ENCODE measurements at regions not wholly inside any gene's neighbourhood (a gene's known extent, or its start where the extent isn't known, plus 50 kb on each side); places are given as distances from the start of the nearest gene placed in this dataset.

DNA sequence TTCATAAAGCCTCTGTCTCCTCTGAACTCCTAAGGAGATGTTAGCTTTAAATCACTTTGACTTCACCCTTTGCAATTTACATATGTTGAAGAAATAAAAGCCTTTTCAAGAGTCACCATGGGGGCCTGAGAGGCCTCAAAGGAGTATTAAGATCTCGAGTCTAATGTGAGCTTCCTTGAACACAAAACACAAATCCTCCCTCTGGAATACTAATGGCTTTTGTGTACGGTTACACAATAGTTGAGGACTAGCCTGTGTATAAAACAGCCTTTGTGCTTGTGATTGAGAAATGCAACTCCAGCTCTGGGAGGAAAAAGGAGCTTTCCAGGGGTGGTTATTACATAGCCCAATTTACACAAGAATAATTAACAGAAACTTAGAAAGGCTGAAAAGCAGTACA is 1140.2 kb downstream of the CDH11 start:
- Mint-ChIP-seq H3K4me3 (no peak overlapping the region), H3K4me1 (ENCODE audit: low read depth) (no peaks in the 10 kb centered on the region), H3K9me3 (peaks cover 27% of the 10 kb centered on the region), H3K36me3 (ENCODE audit: low read depth) (no peaks in the 10 kb centered on the region), H3K27me3 (ENCODE audit: low read depth) (no peaks in the 10 kb centered on the region), H3K27ac (no peak overlapping the region)
- CTCF ChIA-PET = no interaction called here
- intact Hi-C loops (cut with micrococcal nuclease) = no loop called here
- no peak for DNase-seq

- intact Hi-C loops (cut with micrococcal nuclease) = no loop called here
- no peak overlapping the region for H3K4me3 Mint-ChIP-seq
- no peaks in the 10 kb centered on the region for H3K36me3 Mint-ChIP-seq (ENCODE audit: low read depth)
- H3K4me1 Mint-ChIP-seq (ENCODE audit: low read depth) = no peaks in the 10 kb centered on the region
- H3K27ac Mint-ChIP-seq = no peak overlapping the region
- H3K27me3 Mint-ChIP-seq (ENCODE audit: low read depth) = no peaks in the 10 kb centered on the region
- CTCF ChIA-PET = no interaction called here
- no peak for DNase-seq
- peaks cover 23% of the 10 kb centered on the region for H3K9me3 Mint-ChIP-seq
Measured at GRCh38 chr16:63980763-63981162, 1141.1 kb downstream of the CDH11 start.

GRCh38 chr16:63978240-63978639 is 1143.6 kb downstream of the CDH11 start:
- intact Hi-C loops (cut with micrococcal nuclease) = no loop called here
- Mint-ChIP-seq H3K4me3 (no peak overlapping the region), H3K27ac (no peak overlapping the region), H3K9me3 (peaks cover 26% of the 10 kb centered on the region), H3K4me1 (ENCODE audit: low read depth) (no peaks in the 10 kb centered on the region), H3K36me3 (ENCODE audit: low read depth) (no peaks in the 10 kb centered on the region), H3K27me3 (ENCODE audit: low read depth) (no peaks in the 10 kb centered on the region)
- DNase-seq = no peak
- CTCF ChIA-PET = no interaction called here

GRCh38 chr16:63976345-63976744 is 1145.5 kb downstream of the CDH11 start:
- no peaks in the 10 kb centered on the region for H3K36me3 Mint-ChIP-seq (ENCODE audit: low read depth)
- no peak overlapping the region for H3K27ac Mint-ChIP-seq
- H3K9me3 Mint-ChIP-seq = peaks cover 22% of the 10 kb centered on the region
- CTCF ChIA-PET = interaction anchor here (0.6 kb wide), 1 partner anchor 84 kb away, joined by 4 read pairs; no protein-coding TSS in a partner anchor
- no peaks in the 10 kb centered on the region for H3K4me1 Mint-ChIP-seq (ENCODE audit: low read depth)
- no peak overlapping the region for H3K4me3 Mint-ChIP-seq
- H3K27me3 Mint-ChIP-seq (ENCODE audit: low read depth) = no peaks in the 10 kb centered on the region
- intact Hi-C loops (cut with micrococcal nuclease) = no loop called here
- DNase-seq = no peak

DNA sequence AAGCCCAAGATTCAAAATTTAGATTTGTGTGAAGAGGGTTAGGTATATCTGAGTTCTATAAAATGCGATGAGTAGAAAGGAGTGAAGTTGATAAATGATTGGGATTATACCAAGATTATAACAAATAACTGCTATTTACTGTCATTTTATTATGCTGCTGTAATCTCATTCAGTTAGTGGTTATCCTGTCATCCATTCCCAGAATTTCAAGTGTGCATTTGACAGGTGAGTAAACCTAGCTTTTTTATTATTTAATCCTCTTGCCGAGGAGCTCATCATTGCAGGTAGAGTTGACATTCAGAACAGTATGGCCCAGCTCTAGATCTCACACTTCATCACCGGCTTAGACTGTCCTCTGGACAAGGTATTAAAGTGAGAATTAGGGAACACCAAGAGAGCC is 1146.2 kb downstream of the CDH11 start:
- Mint-ChIP-seq H3K4me1 (ENCODE audit: low read depth) (no peaks in the 10 kb centered on the region), H3K36me3 (ENCODE audit: low read depth) (no peaks in the 10 kb centered on the region), H3K4me3 (no peak overlapping the region), H3K27ac (no peak overlapping the region), H3K9me3 (peaks cover 25% of the 10 kb centered on the region), H3K27me3 (ENCODE audit: low read depth) (no peaks in the 10 kb centered on the region)
- intact Hi-C loops (cut with micrococcal nuclease) = no loop called here
- CTCF ChIA-PET = interaction anchor here (0.6 kb wide), 1 partner anchor 30 kb away, joined by 4 read pairs; no protein-coding TSS in a partner anchor
- DNase-seq = no peak

GRCh38 chr16:63967966-63968365 is 1153.9 kb downstream of the CDH11 start:
- peaks cover 16% of the 10 kb centered on the region for H3K9me3 Mint-ChIP-seq
- no peak overlapping the region for H3K4me3 Mint-ChIP-seq
- DNase-seq = no peak
- no peaks in the 10 kb centered on the region for H3K36me3 Mint-ChIP-seq (ENCODE audit: low read depth)
- H3K27me3 Mint-ChIP-seq (ENCODE audit: low read depth) = no peaks in the 10 kb centered on the region
- CTCF ChIA-PET = no interaction called here
- no peak overlapping the region for H3K27ac Mint-ChIP-seq
- intact Hi-C loops (cut with micrococcal nuclease) = no loop called here
- H3K4me1 Mint-ChIP-seq (ENCODE audit: low read depth) = no peaks in the 10 kb centered on the region

GRCh38 chr16:63960321-63960720 is 1161.5 kb downstream of the CDH11 start:
- CTCF ChIA-PET = interaction anchor here (0.7 kb wide), 1 partner anchor 811 kb away, joined by 3 read pairs; no protein-coding TSS in a partner anchor
- Mint-ChIP-seq H3K27ac (no peak overlapping the region), H3K4me1 (ENCODE audit: low read depth) (no peaks in the 10 kb centered on the region), H3K4me3 (no peak overlapping the region), H3K27me3 (ENCODE audit: low read depth) (no peaks in the 10 kb centered on the region), H3K36me3 (ENCODE audit: low read depth) (no peaks in the 10 kb centered on the region), H3K9me3 (peaks cover 19% of the 10 kb centered on the region)
- no peak for DNase-seq
- intact Hi-C loops (cut with micrococcal nuclease) = no loop called here

GRCh38 chr16:63947022-63947421 is 1174.8 kb downstream of the CDH11 start:
- CTCF ChIA-PET = no interaction called here
- no peaks in the 10 kb centered on the region for H3K27me3 Mint-ChIP-seq (ENCODE audit: low read depth)
- no peaks in the 10 kb centered on the region for H3K4me1 Mint-ChIP-seq (ENCODE audit: low read depth)
- H3K27ac Mint-ChIP-seq = no peak overlapping the region
- H3K36me3 Mint-ChIP-seq (ENCODE audit: low read depth) = no peaks in the 10 kb centered on the region
- DNase-seq = no peak
- intact Hi-C loops (cut with micrococcal nuclease) = no loop called here
- H3K4me3 Mint-ChIP-seq = no peak overlapping the region
- peaks cover 12% of the 10 kb centered on the region for H3K9me3 Mint-ChIP-seq

DNA sequence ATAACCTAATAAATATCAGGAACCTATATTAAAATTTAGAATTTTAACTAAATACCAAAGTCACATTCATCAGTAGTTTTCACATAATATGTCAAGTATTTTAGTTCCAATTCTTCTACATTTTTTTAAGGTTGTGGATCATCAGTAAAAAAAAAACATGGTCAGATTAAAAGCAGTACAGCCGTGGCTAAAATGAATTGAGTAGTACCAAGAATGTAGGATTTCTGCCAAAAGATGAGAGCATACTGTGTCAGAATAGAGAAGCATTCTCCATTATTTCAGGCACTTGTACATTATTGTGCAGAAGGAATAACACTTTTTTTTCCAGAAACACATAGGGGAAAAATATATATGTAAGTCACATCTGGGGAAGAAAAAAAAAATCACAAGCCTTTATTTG is 1176.1 kb downstream of the CDH11 start:
- H3K27ac Mint-ChIP-seq = no peak overlapping the region

DNA sequence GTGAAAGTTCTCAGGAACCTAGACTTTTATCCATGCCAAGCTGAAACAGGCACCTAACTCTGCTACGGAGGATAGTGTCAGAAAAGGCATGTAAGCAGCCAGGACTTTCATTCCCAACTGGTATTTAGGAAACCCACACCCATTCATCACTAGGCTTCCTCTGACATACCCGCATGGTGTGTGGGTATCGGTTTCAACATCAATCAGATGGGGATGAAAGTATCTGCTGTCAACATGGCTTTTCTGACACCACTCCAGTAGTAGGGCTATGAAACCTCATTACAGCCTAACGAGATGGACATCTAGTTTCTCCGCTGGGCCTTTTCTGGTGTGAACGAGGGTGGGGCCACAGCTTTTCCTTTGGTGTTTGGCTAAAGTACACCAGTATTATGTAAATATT is 1178.3 kb downstream of the CDH11 start:
- intact Hi-C loops (cut with micrococcal nuclease) = no loop called here
- no peaks in the 10 kb centered on the region for H3K36me3 Mint-ChIP-seq (ENCODE audit: low read depth)
- H3K9me3 Mint-ChIP-seq = peaks cover 13% of the 10 kb centered on the region
- no peak overlapping the region for H3K27ac Mint-ChIP-seq
- no peak for DNase-seq
- CTCF ChIA-PET = no interaction called here
- H3K4me1 Mint-ChIP-seq (ENCODE audit: low read depth) = no peaks in the 10 kb centered on the region
- no peaks in the 10 kb centered on the region for H3K27me3 Mint-ChIP-seq (ENCODE audit: low read depth)
- no peak overlapping the region for H3K4me3 Mint-ChIP-seq

More for the DNA sequence above, 1176.1 kb downstream of the CDH11 start:
- intact Hi-C loops (cut with micrococcal nuclease) = no loop called here
- peaks cover 12% of the 10 kb centered on the region for H3K9me3 Mint-ChIP-seq
- H3K4me3 Mint-ChIP-seq = no peak overlapping the region
- no peaks in the 10 kb centered on the region for H3K36me3 Mint-ChIP-seq (ENCODE audit: low read depth)
- no peak for DNase-seq
- H3K27me3 Mint-ChIP-seq (ENCODE audit: low read depth) = no peaks in the 10 kb centered on the region
- CTCF ChIA-PET = no interaction called here
- no peaks in the 10 kb centered on the region for H3K4me1 Mint-ChIP-seq (ENCODE audit: low read depth)

GRCh38 chr16:63938661-63939060 is 1183.2 kb downstream of the CDH11 start:
- Mint-ChIP-seq H3K9me3 (peaks cover 22% of the 10 kb centered on the region), H3K4me1 (ENCODE audit: low read depth) (no peaks in the 10 kb centered on the region), H3K4me3 (no peak overlapping the region), H3K27ac (no peak overlapping the region), H3K27me3 (ENCODE audit: low read depth) (no peaks in the 10 kb centered on the region), H3K36me3 (ENCODE audit: low read depth) (no peaks in the 10 kb centered on the region)
- no peak for DNase-seq
- intact Hi-C loops (cut with micrococcal nuclease) = no loop called here
- CTCF ChIA-PET = no interaction called here

DNA sequence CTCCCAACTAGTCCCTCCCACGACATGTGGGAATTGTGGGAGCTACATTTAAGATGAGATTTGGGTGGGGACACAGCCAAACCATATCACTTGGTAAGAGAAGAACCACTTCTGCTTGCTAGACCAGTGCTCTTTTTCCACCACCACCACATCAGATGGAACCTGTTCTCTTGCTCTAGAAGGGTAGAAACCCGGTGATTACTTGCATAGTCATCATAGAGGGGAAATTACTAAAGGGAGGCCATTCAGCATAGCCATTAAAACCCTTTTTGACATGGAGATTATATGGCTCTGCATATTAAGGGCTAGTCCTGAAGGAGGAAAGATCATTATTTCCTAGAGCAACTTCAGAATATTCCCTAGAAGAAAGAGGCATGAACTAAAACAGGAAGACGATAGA is 1188.0 kb downstream of the CDH11 start:
- H3K4me1 Mint-ChIP-seq (ENCODE audit: low read depth) = no peaks in the 10 kb centered on the region
- no peak overlapping the region for H3K27ac Mint-ChIP-seq
- no peaks in the 10 kb centered on the region for H3K36me3 Mint-ChIP-seq (ENCODE audit: low read depth)
- no peak overlapping the region for H3K4me3 Mint-ChIP-seq
- peaks cover 24% of the 10 kb centered on the region for H3K9me3 Mint-ChIP-seq
- no peak for DNase-seq
- intact Hi-C loops (cut with micrococcal nuclease) = no loop called here
- CTCF ChIA-PET = no interaction called here
- H3K27me3 Mint-ChIP-seq (ENCODE audit: low read depth) = no peaks in the 10 kb centered on the region

- Mint-ChIP-seq H3K4me1 (ENCODE audit: low read depth) (no peaks in the 10 kb centered on the region), H3K4me3 (no peak overlapping the region), H3K27me3 (ENCODE audit: low read depth) (no peaks in the 10 kb centered on the region), H3K27ac (no peak overlapping the region), H3K9me3 (peaks cover 22% of the 10 kb centered on the region), H3K36me3 (ENCODE audit: low read depth) (no peaks in the 10 kb centered on the region)
- no peak for DNase-seq
- intact Hi-C loops (cut with micrococcal nuclease) = no loop called here
- CTCF ChIA-PET = no interaction called here
Measured at GRCh38 chr16:63928421-63928820, 1193.4 kb downstream of the CDH11 start.

DNA sequence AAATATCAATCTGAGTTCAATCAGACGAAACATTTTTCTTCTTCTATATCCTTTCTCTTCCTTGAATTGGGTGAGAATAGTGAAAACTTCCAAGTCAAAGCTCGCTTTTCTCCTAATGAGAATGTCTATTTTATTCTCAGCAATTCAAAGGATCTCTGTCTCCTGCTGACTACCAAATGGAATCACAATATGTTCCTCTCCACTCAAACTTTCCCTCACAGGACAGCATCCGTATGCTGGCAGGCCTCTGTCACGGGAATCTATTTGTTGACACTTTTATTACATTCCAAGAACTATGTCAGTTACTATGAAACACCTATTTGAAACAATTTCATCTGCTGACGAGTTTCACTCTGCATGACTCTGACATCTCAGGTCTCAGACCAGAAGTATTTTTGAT is 1196.6 kb downstream of the CDH11 start:
- Mint-ChIP-seq H3K36me3 (ENCODE audit: low read depth) (no peaks in the 10 kb centered on the region), H3K4me3 (no peak overlapping the region), H3K27me3 (ENCODE audit: low read depth) (no peaks in the 10 kb centered on the region), H3K9me3 (peaks cover 15% of the 10 kb centered on the region), H3K27ac (no peak overlapping the region), H3K4me1 (ENCODE audit: low read depth) (no peaks in the 10 kb centered on the region)
- intact Hi-C loops (cut with micrococcal nuclease) = no loop called here
- CTCF ChIA-PET = no interaction called here
- no peak for DNase-seq
